ENCODE measurements at regions not wholly inside any gene's neighbourhood (a gene's known extent, or its start where the extent isn't known, plus 50 kb on each side); places are given as distances from the start of the nearest gene placed in this dataset.

DNA sequence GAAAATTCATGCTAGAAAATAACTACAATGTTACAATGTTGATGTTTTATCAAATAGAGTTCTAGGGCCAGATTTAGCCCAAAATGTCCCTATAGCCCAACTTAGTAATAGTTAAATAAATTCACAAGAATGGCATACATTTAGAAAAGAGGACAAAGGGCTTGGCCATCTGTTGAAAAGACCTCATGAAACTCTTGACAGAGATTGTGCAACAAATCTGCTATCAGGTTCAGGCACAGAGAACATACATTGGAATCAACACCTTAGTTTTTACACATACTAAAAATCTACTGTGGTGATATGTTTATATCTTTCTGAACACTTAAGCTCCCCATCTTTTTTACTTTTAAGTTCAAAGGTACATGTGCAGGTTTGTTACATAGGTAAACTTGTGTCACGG lies 298.3 kb upstream of the DACH1 start:
- Histone ChIP-seq H3K9me3 (ENCODE audit: low read length) (no peaks in the 10 kb centered on the region), H4K20me1 (ENCODE audit: insufficient read depth) (no peaks in the 10 kb centered on the region), H3K36me3 (ENCODE audit: insufficient read depth, low read length) (no peaks in the 10 kb centered on the region), H3K79me2 (replicated peaks; ENCODE audit: insufficient read depth, low read length) (no peaks in the 10 kb centered on the region), H3K4me2 (ENCODE audit: low read length) (no peak overlapping the region), H3K4me3 (ENCODE audit: low read length) (no peak overlapping the region), H3K9ac (ENCODE audit: low read length) (no peak overlapping the region), H3K27ac (ENCODE audit: low read length) (no peak overlapping the region), H3K27me3 (ENCODE audit: insufficient read depth, low read depth, low read length) (no peaks in the 10 kb centered on the region), H3K9me2 (ENCODE audit: insufficient read depth, low read length) (no peaks in the 10 kb centered on the region), H2AFZ (ENCODE audit: low read depth, low read length) (no peak overlapping the region), H3F3A (ENCODE audit: insufficient read depth, low read length, poor library complexity, severe bottlenecking) (no peaks in the 10 kb centered on the region)
- TF ChIP-seq, protein P1, sequence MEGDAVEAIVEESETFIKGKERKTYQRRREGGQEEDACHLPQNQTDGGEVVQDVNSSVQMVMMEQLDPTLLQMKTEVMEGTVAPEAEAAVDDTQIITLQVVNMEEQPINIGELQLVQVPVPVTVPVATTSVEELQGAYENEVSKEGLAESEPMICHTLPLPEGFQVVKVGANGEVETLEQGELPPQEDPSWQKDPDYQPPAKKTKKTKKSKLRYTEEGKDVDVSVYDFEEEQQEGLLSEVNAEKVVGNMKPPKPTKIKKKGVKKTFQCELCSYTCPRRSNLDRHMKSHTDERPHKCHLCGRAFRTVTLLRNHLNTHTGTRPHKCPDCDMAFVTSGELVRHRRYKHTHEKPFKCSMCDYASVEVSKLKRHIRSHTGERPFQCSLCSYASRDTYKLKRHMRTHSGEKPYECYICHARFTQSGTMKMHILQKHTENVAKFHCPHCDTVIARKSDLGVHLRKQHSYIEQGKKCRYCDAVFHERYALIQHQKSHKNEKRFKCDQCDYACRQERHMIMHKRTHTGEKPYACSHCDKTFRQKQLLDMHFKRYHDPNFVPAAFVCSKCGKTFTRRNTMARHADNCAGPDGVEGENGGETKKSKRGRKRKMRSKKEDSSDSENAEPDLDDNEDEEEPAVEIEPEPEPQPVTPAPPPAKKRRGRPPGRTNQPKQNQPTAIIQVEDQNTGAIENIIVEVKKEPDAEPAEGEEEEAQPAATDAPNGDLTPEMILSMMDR (IDR thresholded peaks at IDR 0.05; ENCODE audit: poor library complexity, severe bottlenecking) = no peak
- TF ChIP-seq EZH2 (IDR thresholded peaks at IDR 0.05; ENCODE audit: borderline replicate concordance, insufficient read depth, low read length, poor library complexity, severe bottlenecking) = no peak
- TF ChIP-seq EP300 (conservative IDR thresholded peaks at IDR 0.05; ENCODE audit: poor library complexity, severe bottlenecking) = no peak
- TF ChIP-seq, protein P2, sequence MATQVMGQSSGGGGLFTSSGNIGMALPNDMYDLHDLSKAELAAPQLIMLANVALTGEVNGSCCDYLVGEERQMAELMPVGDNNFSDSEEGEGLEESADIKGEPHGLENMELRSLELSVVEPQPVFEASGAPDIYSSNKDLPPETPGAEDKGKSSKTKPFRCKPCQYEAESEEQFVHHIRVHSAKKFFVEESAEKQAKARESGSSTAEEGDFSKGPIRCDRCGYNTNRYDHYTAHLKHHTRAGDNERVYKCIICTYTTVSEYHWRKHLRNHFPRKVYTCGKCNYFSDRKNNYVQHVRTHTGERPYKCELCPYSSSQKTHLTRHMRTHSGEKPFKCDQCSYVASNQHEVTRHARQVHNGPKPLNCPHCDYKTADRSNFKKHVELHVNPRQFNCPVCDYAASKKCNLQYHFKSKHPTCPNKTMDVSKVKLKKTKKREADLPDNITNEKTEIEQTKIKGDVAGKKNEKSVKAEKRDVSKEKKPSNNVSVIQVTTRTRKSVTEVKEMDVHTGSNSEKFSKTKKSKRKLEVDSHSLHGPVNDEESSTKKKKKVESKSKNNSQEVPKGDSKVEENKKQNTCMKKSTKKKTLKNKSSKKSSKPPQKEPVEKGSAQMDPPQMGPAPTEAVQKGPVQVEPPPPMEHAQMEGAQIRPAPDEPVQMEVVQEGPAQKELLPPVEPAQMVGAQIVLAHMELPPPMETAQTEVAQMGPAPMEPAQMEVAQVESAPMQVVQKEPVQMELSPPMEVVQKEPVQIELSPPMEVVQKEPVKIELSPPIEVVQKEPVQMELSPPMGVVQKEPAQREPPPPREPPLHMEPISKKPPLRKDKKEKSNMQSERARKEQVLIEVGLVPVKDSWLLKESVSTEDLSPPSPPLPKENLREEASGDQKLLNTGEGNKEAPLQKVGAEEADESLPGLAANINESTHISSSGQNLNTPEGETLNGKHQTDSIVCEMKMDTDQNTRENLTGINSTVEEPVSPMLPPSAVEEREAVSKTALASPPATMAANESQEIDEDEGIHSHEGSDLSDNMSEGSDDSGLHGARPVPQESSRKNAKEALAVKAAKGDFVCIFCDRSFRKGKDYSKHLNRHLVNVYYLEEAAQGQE (IDR thresholded peaks at IDR 0.05; ENCODE audit: borderline replicate concordance) = no peak
- TF ChIP-seq POLR2AphosphoS5 (IDR thresholded peaks at IDR 0.05) = no peak
- no peak for TF ChIP-seq RAD21 (conservative IDR thresholded peaks at IDR 0.05)
- no peak for TF ChIP-seq SMC3 (conservative IDR thresholded peaks at IDR 0.05; ENCODE audit: poor library complexity)
- no peak for TF ChIP-seq TAF1 (IDR thresholded peaks at IDR 0.05; ENCODE audit: low read depth)
- no peak for TF ChIP-seq MXI1 (conservative IDR thresholded peaks at IDR 0.05; ENCODE audit: poor library complexity, severe bottlenecking)

DNA sequence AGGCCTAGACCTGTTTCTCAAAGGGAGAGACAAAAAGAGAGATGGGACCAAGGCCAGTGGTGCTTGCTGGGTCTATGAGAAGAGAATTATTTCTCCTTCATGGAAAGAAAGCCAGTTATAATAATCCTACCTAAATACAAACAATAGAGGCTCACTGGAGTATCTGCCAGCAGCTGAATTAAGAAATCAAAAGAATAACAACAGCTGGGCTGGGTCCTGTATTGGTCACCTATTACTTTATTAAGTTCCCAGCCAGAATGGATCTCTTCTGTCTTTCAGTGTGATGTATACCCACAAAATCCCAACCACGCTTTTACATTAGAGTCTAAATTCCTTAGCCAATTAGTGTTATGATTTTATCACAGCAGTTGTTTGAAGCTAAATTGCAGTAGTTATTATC lies 297.8 kb upstream of the DACH1 start:
- no peaks in the 10 kb centered on the region for H4K20me1 ChIP-seq (ENCODE audit: insufficient read depth)
- H3K27me3 ChIP-seq (ENCODE audit: insufficient read depth, low read depth, low read length) = no peaks in the 10 kb centered on the region
- H3K79me2 ChIP-seq (replicated peaks; ENCODE audit: insufficient read depth, low read length) = no peaks in the 10 kb centered on the region
- H3K36me3 ChIP-seq (ENCODE audit: insufficient read depth, low read length) = no peaks in the 10 kb centered on the region
- no peaks in the 10 kb centered on the region for H3F3A ChIP-seq (ENCODE audit: insufficient read depth, low read length, poor library complexity, severe bottlenecking)
- H3K4me3 ChIP-seq (ENCODE audit: low read length) = no peak overlapping the region
- no peaks in the 10 kb centered on the region for H3K9me3 ChIP-seq (ENCODE audit: low read length)
- no peak overlapping the region for H3K4me2 ChIP-seq (ENCODE audit: low read length)
- H3K9me2 ChIP-seq (ENCODE audit: insufficient read depth, low read length) = no peaks in the 10 kb centered on the region
- H2AFZ ChIP-seq (ENCODE audit: low read depth, low read length) = no peak overlapping the region
- H3K27ac ChIP-seq (ENCODE audit: low read length) = no peak overlapping the region
- no peak overlapping the region for H3K9ac ChIP-seq (ENCODE audit: low read length)
- TF ChIP-seq, protein P1 (IDR thresholded peaks at IDR 0.05; ENCODE audit: poor library complexity, severe bottlenecking) = no peak
- no peak for TF ChIP-seq RAD21 (conservative IDR thresholded peaks at IDR 0.05)
- no peak for TF ChIP-seq MXI1 (conservative IDR thresholded peaks at IDR 0.05; ENCODE audit: poor library complexity, severe bottlenecking)
- no peak for TF ChIP-seq EP300 (conservative IDR thresholded peaks at IDR 0.05; ENCODE audit: poor library complexity, severe bottlenecking)
- no peak for TF ChIP-seq POLR2AphosphoS5 (IDR thresholded peaks at IDR 0.05)

All from neural cell (in vitro differentiated cells).